GM19023 (cell line): ENCODE measurements at regions not wholly inside any gene's neighbourhood (a gene's known extent, or its start where the extent isn't known, plus 50 kb on each side); places are given as distances from the start of the nearest gene placed in this dataset.
"Not testable (repeated sequence)": the region's sequence is repeated elsewhere in the genome, so short reads cannot be mapped to it uniquely, and the experiment has no call there.

Experiments
- ATAC-seq: cut with Tn5 transposase; IDR thresholded peaks from one replicate; pipeline ENCODE4 v1.9.1; 2021; ENCODE audit warnings: mild to moderate bottlenecking, moderate library complexity; ENCODE audit not compliant: unreplicated experiment

DNA sequence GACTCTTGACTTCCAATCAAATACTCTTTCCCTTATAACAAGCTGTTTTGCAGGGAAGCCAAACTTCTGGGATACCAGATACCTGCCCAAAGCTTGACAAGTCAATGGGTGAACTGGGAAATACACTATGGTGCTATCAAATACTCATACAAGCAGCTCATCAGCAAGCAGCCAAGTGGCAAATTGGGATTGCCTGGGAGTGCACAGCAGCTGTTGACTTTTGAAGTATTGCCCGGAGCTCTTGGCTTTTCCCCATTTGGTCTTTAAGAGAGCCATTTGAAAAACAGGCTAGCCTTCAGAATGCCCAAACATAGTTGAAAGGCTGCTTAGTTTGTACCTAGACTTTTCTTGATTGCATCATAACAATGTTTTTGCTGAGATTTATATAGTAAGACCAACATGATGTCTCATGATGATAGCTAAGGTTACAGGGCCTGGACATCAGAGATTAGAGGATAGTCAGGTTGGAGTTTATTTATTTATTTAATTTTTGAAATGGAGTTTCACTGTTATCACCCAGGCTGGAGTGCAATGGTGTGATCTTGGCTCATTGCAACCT lies 210.1 kb upstream of the ZNF608 start:
- ATAC-seq: no peak

DNA sequence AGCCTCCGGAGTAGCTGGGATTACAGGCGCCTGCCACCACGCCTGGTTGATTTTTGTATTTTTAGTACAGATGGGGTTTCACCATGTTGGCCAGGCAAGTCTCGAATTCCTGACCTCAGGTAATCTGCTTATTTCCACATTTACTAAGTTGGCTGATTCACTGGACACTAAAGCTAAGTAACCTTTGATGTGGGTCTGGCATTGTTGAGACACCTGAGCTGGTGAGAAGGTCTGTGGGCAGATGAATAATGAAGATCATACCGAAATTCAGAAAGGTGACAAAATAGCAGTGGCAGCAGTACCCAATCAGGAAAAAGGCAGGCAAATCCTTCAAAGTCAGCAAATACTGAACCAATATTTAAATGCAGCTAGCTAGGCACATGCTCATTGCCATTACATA lies 210.6 kb upstream of the ZNF608 start:
- no peak for ATAC-seq

DNA sequence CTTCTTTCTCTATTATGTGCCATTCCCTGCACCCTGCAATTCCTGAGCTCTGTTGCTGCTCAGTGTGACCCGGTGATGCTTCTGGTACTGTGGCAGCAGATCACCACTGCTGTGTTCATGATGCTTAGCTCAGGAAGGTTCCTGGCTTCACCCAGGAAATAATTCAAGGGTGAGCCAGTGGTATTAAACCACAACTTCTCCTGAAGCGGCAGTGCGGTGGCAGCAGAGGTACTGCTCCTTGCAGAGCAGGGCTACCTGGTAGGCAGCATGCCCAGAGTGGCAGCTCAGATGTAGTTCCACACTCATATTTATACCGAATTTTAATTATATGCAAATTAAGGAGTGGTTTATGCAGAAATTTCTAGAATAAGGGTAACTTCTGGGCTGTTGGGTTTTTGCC lies 213.8 kb upstream of the ZNF608 start:
- no peak for ATAC-seq

DNA sequence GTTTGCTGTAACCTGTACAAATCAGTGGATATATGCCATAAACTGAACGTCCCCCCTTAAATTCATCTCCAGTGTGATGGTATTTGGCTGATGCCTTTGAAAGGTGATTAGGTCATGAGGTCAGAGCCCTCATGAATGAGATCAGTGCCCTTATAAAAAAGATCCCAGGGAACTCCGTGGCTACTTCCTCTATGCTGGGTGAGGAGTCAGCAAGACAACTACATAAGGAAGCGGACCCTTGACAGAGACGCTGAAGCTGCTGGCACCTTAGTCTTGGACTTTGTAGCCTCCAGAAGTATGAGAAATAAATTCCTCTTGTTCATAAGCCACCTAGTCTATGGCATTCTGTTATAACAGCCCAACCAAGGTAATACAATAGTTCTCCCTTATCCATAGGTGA lies 215.1 kb upstream of the ZNF608 start:
- ATAC-seq: no peak

DNA sequence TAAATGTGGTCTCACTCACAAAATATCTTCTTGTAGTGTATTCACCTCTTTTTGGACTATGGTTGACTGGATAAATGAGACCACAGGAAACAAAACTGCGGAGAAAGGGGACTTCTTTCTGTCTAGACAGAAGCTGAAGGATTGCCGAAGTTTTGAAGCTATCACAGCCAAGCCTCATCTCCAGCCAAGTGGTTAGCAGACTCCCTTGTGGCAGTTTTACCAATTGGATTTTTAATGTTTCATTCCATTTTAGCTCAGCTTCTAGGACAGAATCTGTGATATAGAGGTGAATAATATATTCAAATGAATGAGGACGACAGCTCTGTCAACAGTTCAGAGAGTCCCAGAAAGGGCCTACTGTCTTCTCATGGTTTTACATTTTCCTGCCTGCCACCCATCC lies 215.7 kb upstream of the ZNF608 start:
- no peak for ATAC-seq

- ATAC-seq: no peak
These were observed 216.3 kb upstream of the ZNF608 start for GRCh38 chr5:124962735-124963134.

GRCh38 chr5:124963236-124963919 lies 216.9 kb upstream of the ZNF608 start:
- no peak for ATAC-seq

DNA sequence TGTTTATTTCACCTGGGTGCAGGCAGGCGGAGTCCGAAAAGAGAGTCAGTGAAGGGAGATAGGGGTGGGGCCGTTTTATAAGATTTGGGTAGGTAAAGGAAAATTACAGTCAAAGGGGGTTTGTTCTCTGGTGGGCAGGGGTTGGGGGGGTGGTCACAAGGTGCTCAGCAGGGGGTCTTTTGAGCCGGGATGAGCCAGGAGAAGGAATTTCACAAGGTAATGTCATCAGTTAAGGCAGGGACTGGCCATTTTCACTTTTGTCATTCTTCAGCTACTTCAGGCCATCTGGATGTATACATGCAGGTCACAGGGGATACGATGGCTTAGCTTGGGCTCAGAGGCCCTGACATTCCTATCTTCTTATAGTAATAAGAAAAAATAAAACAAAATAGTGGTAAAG lies 220.3 kb upstream of the ZNF608 start:
- not testable (repeated sequence) for ATAC-seq

DNA sequence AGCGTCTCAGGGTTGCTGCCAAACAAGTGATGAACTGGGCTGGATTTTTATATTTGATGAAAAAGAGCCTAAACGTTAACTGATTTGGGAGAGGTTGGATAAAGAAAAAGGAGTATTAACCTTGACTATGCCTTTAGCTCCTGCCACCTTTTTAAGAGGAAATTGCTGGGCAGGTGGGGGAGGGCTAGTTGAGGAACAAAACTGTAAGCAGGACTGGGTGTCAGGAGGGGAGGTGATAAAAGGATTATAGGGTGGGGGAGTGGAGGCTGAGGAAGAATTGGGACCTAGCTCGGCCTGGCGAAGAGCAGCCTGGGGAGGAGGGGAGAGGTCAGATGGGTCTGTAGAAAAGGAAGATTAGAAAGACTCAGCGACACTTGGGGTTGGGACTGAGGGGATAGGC lies 223.9 kb upstream of the ZNF608 start:
- ATAC-seq: not testable (repeated sequence)

DNA sequence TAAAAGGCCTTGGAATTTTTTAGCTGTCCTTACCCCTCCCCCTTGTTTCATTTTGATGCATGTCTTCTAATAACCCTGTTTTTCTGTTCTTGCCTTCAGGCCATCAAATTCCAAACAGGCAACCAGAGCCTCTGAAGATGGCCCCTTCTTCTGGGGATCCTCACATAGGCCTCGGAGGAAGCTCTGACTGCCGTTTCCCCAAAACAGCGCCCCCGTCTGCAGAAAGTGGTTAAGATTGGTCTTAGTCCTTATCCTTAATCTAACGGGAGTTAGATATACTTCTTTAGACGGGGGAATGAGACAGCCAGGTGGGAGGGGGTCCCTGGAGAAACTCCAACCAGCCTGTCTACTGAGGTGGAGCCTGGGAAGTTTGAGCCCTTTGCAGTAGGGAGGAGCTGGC lies 226.3 kb upstream of the ZNF608 start:
- ATAC-seq: no peak

DNA sequence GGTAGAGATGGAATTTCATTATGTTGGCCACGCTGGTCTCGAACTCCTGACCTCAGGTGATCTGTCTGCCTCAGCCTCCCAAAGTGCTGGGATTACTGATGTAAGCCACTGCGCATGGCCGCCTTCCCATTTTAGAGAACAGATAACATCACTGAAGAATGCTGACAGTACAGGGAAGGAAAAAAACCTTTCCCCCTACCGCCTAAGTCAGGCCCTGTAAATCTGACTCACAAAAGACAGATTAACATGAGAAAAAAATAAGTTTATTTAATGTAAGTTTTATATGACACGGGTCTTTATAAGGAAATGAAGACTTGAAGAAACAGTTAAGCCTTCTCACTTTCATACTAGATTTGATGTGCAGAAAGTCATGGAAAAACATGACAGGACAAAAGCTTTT lies 227.2 kb upstream of the ZNF608 start:
- ATAC-seq: no peak

- ATAC-seq: no peak
These were observed 229.6 kb upstream of the ZNF608 start for GRCh38 chr5:124976086-124976485.

GRCh38 chr5:124979251-124979650 lies 232.8 kb upstream of the ZNF608 start:
- ATAC-seq: no peak

- peak; percentile 73 for ATAC-seq
These were observed 233.9 kb upstream of the ZNF608 start for GRCh38 chr5:124980163-124980941.

GRCh38 chr5:124981901-124982300 lies 235.5 kb upstream of the ZNF608 start:
- ATAC-seq: no peak

DNA sequence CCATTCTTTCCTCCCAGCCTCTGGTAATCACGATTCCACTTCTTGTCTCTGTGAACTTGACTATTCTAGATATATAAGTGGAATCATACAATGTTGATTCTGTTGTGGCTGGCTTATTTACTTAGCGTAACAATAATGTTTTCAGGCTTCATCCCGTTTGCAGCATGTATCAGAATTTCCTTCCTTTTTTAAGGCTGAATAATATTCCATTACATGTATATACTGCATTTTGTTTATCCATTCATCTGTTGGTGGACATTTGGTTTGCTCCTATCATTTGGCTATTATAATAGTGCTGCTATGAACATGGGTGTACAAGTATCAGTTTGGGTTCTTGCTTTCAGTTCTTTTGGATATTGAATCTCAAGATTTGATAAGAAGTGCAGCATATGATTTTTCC lies 239.7 kb upstream of the ZNF608 start:
- ATAC-seq: no peak

GRCh38 chr5:124986667-124987066 lies 240.2 kb upstream of the ZNF608 start:
- ATAC-seq: no peak

GRCh38 chr5:124987786-124988185 lies 241.3 kb upstream of the ZNF608 start:
- not testable (repeated sequence) for ATAC-seq

DNA sequence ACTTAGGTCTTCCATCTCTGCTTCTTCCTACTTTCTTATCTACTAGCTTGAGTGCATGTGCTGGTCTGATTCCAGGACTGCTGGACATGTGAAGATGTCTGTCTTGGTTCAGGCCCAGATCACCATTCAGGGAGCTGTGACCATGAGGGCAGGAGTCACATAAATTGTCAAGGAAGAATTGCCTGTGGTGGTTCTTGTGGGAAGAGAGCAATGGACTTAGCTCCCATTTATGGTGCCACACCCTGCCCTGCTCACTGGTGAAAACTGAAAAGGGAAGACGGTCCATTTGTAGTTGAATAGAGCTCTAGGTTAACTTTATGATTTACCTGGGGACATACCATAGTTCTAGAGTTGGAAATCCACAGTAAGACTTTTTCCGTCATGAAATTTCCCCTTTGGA lies 244.3 kb upstream of the ZNF608 start:
- ATAC-seq: no peak

DNA sequence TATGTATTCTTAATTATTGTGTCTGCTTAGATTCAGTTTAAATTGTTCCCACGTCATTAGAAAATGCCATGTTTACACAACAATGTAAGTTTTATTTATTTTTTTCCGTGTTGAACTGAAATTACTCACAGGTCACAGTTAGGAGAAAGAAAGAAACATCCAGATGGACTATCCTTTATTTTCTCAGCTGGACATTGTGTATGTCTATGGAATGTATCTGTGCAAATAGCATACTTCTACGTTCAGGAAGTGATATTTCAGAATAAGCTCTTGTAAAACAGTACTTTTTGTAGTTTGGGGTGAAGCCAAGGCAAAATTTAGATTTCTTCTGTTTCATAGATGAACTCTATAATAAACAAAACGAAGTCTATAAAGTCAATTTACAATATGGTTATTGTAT lies 249.0 kb upstream of the ZNF608 start:
- no peak for ATAC-seq

GRCh38 chr5:124996023-124996763 lies 249.8 kb upstream of the ZNF608 start:
- ATAC-seq: no peak

GRCh38 chr5:124996764-124997077 lies 250.3 kb upstream of the ZNF608 start:
- ATAC-seq: no peak
